Ecto neural progenitor cell (in vitro differentiated cells): ENCODE measurements at regions not wholly inside any gene's neighbourhood (a gene's known extent, or its start where the extent isn't known, plus 50 kb on each side); places are given as distances from the start of the nearest gene placed in this dataset.
"Not testable (repeated sequence)": the region's sequence is repeated elsewhere in the genome, so short reads cannot be mapped to it uniquely, and the experiment has no call there.

Source experiments
- DNase-seq: peaks from one replicate; pipeline ENCODE4 v3.0.0-alpha.2; 2018; ENCODE audit warnings: low spot score

DNA sequence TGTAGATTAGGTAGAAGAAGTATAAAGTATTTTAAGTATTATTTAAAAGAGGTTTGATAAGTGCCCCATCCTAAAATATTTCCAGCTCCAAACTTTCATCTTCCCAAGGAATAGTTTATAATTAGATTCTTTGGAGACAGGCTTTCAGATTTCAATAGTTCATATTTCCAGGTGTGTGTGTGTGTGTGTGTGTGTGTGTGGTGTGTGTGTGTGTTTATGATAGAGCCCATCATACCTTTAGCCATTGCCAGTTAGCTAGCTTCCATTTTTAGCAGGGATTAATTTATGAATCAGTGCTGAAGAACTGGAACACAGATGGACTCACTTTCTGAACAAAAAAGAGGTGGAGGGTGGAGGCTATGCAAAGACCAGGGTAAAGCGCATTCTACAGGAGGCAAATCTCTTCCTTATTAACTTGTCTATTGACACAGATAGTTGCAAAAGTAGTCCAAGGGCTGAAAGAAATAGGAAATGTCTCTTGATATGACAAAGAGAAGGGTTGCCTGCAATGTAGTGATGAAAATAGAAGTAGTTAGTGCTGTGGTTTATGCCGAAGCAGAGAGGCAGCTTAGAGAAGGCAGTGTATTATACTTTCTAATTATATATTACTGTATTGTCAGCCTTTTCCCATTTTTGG lies 301.1 kb downstream of the MAN2A1 start:
- DNase-seq, result no peak

DNA sequence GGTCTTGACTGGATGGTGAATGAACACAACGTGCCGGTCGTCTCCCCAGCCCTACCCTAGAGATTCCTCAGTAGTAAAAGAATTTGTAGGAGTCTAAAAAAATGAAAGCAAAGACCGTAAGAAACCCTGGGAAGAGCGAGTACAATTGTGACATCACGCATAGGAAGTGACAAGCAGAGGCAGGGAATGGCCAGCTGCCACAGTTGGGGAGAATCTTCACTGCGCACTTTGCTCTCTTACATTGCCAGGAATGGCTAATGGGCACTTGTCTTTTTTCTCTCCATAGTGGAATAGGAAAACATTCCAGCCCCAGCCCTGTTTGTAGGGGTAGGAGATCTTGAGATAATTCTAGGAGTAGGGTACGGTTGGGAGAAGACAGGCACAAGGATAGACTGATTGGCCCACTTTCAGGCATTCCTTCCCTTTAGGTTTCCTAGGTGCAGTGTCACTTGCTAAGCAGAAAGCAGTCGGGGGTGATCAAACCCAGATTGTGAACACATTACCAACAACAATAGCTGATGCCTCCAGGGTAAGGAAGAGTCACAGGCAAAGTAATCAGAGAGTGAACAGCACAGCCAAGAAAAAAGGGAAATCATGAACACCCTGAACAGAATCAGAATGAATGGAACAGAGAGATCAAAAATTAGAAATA lies 302.7 kb downstream of the MAN2A1 start:
- DNase-seq, result no peak

DNA sequence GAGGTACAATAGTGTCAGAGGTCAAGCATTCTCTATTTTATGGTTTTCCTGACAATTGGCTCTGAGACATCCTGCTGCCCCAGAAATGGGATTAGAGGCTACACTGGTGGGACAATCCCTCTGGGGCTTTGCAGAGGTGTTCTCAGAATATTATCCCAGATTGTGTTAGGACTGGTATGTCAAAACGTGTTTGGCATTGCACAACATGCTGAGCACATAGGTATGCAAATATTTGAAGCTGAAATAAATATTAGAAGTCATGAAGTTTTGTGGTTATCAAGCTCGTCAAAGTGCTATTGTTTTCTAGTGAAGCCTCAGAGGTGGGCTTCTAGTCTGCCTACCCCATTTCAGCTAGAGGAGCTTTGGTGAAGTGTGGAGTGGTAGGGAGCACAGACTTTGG lies 304.4 kb downstream of the MAN2A1 start:
- no peak for DNase-seq

DNA sequence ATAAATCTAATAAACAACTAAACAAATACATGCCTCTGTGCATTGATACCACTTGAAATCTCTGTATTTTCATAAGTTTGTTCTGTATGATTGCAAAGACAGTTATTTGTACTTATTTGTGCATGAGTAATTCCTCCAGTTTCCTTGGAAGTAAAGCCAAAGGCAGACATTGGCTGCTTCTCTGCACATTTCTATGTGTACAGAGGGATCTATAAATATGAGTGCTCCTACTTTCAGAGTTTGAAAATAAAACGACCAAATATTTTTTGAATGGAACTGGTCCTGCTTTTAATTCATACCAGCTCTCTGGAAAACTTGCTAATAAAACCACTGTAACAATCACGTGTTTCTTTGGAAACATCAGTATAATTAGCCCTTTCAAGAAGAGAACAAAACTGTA lies 306.5 kb downstream of the MAN2A1 start:
- DNase-seq, result no peak

DNA sequence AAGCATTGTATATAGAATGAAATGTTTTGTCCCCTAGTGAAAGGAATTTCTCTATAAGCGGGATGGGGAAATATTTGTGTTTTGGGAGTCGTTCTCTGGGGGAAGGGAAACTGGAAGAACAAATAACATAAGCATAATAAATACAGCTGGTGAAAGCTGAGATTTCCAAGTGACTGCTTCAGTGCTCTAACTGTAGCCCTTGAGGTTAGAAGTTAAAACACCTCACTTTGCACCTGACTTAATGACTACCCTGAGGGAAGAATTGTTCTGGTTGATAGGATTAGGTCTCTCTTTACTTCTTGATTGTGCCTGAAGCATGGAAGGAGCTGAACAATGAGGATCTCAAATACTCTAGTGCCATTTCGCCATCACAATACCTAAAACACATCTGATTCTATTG lies 307.4 kb downstream of the MAN2A1 start:
- DNase-seq, result no peak

DNA sequence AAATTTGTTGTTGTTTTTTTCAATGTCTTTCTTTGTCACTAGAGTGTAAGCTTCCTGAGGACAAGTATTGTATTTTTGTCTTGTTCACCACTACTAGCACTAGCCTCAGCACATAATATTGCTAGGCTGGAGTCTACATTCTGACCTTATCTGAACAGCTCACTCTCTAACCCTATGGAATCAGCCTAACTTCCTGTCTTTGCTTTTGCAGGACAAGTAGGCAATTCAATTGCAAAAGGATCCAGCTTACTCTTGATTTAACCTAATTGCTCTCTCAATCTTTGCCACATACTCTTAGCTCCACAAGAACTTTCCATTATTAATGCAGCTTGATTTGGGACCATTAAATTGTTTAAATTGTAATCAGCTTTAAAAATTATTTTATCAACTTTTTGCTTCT lies 308.5 kb downstream of the MAN2A1 start:
- DNase-seq, result no peak

DNA sequence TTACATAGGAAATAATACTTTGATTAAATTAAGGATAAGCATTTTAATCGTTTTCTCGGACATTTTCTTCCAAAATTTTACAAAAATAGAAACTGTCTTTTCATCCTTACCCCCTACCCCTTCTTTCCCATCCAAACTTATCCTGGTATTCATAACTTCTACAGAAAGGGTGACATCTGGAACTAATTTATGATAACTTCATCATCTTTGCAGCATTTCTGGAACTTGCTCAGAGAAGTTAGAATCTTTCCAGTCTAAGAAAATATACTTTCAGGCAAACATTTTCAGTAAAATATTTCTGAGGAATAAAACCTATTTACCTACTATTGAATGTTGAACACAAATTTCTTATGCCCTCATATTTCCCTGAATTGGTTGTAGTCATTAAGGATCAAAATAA lies 309.0 kb downstream of the MAN2A1 start:
- DNase-seq, result no peak

DNA sequence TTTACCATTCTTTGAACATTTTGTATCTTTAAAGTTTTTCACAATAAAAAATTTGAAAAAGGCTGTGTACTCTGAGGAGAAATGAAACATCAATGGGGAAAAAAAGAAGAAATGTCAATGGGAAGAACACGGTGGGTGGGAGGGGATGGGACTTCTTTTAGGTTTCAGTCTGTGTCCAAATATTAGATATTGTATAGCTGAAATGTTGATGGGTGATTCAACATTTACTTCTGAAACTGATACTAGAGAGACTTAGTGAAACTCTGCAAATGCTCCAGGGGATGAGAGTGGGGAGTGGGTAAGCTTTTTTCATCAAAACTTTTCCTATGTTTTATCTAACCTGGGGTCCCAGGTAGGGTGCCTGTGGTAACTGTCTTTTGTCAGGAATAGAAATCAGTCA lies 311.9 kb downstream of the MAN2A1 start:
- no peak for DNase-seq

DNA sequence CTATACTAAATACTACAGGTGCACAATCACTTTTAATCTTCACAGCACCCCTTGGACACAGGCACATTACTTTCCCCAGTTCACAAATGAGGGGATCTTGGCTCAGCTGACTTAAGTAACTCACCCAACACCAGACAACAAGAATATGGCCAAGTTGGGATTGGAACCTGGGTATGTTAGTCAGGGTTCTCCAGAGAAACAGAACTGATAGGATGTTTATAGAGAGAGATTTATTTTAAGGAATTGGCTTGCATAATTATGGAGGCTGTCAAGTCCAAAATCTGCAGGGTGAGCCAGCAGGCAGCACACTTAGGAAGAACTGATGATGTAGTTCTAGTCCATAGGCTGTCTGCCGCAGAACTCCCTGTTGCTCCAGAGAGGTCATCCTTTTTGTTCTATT lies 312.9 kb downstream of the MAN2A1 start:
- no peak for DNase-seq

DNA sequence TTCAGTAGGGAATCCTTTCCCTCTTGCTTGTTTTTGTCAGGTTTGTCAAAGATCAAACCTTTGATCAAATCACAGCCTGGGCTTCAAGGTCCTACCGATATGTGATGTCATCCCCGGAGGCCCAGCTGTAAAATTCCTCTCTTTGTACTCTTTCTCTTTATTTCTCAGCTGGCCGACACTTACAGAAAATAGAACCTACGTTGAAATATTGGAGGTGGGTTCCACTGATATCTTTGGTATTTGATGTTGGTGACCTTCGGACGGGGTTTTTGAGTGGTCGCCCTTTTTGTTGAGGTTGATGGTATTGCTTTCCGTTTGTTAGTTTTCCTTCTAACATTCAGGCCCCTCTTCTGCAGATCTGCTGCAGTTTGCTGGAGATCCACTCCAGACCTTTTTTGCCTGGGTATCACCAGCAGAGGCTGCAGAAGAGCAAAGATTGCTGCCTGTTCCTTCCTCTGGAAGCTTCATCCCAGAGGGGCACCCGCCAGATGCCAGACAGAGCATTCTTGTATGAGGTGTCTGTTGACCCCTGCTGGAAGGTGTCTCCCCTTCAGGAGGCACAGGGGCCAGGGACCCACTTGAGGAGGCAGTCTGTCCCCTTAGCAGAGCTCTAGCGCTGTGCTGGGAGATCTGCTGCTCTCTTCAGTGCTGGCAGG lies 316.3 kb downstream of the MAN2A1 start:
- DNase-seq, result not testable (repeated sequence)

DNA sequence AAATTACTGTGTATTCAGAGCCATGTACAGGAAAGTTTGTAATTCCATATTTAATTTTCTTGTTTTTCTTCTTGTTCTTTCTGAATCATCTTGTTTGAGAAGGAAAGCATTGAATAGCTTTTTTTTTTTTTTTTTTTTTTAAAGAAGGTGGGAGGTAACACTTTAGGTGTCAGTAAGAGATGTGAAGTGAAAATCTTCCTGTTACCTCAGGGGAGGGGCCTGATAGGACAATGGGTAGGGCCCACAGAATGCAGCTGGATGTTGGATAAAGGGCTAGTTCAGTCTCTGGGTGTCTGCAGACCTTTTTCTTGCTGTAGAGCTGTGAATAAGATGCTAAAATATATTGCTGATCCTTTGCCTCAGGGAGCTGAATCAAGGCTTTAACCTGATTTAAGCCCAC lies 317.4 kb downstream of the MAN2A1 start:
- no peak for DNase-seq

DNA sequence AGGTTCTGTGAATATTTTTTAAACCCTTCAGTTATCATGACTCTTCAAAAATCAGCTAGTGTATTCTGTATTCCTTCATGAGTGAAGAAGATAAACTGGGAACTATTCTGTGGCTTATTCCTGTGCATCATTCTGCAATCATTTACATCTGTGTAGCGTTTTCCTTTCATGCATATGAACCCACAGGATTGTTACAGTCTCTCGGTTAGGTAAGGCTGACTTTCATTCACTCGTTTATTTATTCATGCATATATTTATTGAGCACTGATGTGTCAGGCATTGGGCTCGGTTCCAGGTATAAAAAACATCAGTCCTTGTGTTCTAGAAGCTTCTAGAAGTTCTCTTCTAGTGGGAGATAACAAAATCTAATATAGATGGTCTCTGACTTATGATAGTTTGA lies 318.4 kb downstream of the MAN2A1 start:
- DNase-seq, result no peak

DNA sequence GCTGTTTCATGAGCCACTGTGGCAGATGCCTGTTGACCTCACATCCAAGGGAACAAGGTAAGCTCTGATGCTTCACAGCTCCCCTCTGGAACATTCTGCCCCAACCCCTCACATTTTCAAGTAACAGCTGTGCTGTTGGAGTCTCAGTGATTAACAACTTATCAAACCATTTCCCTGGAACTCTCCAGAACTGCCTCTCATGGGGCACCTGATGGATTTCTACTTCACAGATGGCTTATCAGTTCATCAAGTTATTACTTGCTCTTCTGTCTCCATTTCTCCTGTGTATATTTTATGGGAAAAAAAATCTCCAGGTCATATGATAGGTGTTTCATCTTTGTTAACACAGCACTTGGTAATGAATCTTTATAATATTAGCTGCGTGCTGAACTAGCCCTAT lies 322.4 kb downstream of the MAN2A1 start:
- no peak for DNase-seq

DNA sequence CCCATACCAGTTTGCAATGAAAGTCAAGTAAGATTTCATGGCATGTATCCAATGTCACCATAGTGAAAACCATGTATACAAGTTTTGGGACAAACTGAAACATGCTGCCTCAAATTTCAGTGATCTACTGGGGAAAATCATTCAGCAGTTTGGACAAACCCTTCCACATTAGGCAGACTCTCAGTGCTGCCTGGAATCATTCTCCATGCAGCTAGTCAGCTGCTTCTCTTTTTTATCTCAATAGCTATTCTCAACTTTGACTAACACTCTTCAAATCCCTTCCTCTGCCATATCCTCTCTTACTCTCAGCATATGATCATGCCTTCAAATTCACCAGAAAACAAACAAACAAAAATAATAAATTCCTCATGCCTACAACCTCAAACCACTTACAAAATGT lies 323.3 kb downstream of the MAN2A1 start:
- DNase-seq, result no peak

DNA sequence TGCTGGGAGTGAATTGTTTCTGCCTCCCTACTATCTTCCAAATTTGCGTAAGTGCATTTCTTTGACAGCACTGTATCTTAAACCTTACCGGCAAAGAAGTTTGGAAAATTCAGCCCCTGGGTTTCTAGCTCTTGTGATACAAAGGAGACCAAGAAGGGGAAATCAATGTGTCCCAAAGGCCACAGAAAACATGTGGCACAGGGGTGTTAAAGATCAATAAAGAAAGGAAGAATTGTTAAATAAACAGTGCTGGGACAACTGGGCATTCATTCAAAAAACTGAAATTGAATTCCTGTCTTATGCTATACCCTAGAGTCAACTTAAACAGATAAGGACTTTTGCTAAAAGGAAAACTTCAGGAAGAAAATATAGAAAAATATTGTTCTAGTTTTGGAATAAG lies 328.1 kb downstream of the MAN2A1 start:
- no peak for DNase-seq

DNA sequence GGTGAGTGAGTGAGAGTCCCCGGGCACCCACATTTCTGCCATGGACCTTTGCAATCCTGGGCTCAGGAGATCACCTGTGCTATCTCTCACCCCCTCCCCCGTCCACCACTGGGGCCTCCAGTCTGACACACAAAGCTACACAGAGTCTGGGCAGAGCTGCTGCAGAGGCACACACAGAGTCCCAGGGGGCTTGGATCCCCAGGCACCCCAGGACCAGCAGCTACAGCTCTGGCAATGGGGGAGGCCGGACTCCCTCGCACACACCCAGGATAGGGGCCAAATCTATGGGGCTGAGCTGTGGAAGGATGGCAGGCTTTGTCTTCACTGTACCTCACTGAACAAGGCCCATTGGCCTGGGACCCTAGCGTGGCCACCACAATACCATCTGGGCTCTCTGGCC lies 328.8 kb downstream of the MAN2A1 start:
- DNase-seq, result no peak

DNA sequence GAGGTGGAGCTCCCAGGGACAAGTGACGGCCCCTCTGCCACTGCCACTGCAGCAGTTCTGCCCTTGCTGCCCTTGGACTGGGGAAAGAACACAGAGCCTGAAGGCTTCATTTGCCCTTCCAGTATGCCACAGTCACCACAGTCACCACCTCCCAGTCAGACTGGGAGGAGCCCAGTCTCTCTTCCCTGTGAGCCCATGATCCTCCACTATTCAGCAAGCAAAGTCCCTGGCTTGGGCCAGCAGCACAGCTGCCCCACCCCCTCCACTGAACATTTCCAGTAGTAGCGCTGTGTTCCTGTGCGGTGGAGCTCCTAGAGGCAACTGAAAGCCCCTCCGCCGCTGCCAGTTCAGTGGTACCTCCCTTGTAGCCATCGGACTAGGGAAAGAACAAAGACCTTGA lies 329.4 kb downstream of the MAN2A1 start:
- no peak for DNase-seq

DNA sequence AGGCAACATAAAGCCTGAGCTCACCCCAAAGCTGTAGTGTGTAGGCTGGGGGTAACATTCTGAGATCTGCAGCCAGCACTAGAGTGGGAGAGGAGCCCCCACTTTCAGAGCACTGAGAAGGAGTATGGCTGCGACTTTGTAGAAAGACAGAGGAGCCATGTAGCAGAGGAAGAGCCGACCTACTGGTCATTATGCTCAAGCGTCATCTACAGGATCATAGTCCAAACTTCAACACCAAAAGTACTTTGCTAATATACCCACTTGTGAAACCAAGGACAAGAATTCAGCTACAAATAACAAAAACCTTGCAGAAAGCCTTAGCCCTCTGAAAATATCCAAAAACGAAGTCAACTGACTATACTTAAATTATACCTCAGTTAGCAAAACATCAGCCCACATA lies 330.1 kb downstream of the MAN2A1 start:
- no peak for DNase-seq

DNA sequence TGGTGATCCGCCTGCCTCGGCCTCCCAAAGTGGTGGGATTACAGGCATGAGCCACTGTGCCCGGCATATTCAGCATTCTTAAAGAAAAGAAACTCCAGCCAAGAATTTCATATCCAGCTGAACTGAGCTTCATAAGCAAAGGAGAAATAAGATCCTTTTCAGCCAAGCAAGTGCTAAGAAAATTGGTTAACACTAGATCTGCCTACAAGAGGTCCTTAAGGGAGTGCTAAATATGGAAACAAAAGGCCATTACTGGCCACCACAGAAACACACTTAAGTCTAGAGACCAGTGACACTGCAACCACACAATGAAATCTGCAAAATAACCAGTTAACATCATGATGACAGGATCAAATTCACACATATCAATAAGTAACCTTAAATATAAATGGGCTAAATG lies 331.5 kb downstream of the MAN2A1 start:
- DNase-seq, result no peak

DNA sequence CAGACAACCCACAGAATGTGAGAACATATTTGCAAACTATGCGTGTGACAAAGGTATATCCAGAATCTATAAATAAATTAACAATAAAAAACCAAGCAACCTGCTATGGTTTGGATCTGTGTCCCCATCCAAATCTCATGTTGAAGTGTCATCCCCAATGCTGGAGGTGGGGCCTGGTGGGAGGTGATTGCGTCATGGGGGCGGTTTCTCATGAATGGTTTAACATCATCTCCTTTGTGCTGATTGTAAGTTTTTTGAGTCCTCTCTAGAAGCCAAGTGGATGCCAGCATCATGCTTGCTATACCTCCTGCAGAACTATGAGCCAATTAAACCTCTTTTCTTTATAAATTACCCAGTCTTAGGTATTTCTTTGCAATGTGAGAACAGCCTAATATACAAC lies 335.4 kb downstream of the MAN2A1 start:
- no peak for DNase-seq

DNA sequence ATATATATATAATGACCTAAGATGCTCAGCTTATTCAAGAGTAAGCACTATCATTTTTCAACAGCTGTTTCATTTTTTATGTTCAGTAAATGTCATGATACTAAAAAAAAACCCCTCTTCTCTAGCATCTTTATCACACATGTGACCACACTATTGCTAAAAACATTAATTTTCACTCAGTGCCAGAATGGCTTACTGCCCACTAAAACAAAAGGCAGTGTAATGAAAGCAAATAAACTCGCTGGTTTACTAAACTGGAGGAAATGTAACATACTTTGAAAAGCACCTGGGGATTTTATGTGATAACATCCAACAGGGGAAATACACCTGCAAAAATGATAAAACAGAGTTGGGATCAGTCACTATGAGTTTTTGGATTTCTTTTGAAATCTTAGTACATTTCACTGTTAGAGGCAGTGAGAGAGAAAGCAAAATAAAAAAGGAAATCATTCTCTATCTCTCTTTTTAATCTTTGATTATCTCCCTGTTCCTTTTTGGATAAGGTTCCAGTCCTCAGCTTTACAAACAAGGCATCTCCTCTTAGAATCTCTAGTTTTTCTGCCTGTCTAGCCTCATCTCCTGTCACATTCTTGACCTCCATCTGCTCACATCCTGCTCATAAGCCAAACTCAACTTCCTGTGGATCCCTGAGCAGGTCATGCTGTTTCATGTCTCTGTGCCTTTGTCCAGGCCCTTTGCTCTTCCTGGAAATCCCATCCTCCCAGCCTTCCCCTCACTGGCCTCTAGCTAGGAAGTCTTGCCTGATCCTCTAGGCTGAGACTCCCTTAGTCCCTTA lies 338.0 kb downstream of the MAN2A1 start:
- DNase-seq, result no peak

DNA sequence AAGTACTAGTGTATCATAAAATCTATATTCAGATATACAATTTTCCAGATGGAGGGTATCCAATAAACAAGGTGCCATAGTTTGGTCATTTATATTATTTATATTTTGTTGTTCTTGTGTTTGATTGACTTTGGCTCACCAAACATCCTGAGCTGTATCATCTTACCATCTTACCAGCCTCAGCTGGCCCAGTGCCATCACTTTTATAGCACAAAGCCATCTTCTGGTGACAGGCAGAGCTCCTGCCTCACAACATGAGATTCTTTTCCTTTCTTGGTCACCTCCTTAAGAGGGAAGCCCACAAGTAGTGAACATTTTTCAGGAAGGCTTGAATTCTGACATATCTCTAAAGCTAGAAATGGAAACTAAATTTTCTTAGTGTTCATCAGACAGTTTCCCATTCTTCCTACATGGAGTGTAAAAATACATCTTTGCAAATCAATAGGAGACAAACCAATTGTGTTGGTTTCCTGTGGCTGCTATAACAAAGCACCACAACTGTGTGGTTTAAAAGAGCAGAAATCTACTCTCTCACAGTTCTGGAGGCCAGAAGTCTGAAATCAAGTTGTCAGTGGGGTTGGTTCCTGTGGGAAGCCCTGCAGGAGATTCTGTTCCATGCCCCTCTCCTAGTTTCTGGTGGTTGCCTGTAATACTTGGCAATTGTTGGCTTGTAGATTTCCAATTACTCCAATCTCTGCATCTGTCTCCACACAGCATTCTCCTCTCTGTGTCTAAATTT lies 341.8 kb downstream of the MAN2A1 start:
- no peak for DNase-seq
